ENCODE measurements at regions not wholly inside any gene's neighbourhood (a gene's known extent, or its start where the extent isn't known, plus 50 kb on each side); places are given as distances from the start of the nearest gene placed in this dataset.

- no peak for TF ChIP-seq POLR2A (IDR thresholded peaks at IDR 0.05)
- no peak for TF ChIP-seq CTCF (IDR thresholded peaks at IDR 0.05)
- 17 to 33% methylated on average over 1 of the region's 1 CpG for WGBS, 2 donors
- H3K4me3 ChIP-seq (ENCODE audit: low read depth, poor library complexity, severe bottlenecking): no peak overlapping the region
- intact Hi-C loops (cut with DNase I; ENCODE audit: low total_unique reads): no loop called here
- no peak for DNase-seq (ENCODE audit: low spot score in 2 of 2)
Observed at GRCh38 chr6:160831739-160832138, 129.7 kb downstream of the PLG start.

DNA sequence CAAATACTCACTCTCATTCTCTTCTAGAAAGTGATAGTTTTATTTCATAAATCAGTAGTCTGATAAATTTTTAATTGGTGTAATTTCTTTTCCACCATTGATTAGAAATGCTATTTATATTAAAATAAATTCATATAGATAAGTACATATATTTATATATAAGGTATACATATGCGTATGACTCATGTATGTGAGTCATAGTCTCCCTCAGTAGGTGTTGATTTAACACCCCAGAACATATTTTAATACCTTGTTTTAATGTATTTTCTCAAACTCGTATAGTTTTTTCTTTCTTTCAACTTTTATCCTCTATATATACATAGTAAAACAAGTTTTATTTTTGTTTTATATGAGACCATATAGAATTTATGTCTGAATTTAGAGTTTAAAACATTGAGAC is 130.4 kb downstream of the PLG start:
- no peak overlapping the region for H3K4me3 ChIP-seq (ENCODE audit: low read depth, poor library complexity, severe bottlenecking)
- WGBS, 2 donors: 70% methylated on average over 2 of the region's 2 CpGs
- DNase-seq (ENCODE audit: low spot score in 2 of 2): no peak
- intact Hi-C loops (cut with DNase I; ENCODE audit: low total_unique reads): no loop called here
- no peak for TF ChIP-seq POLR2A (IDR thresholded peaks at IDR 0.05)
- no peak for TF ChIP-seq CTCF (IDR thresholded peaks at IDR 0.05)

DNA sequence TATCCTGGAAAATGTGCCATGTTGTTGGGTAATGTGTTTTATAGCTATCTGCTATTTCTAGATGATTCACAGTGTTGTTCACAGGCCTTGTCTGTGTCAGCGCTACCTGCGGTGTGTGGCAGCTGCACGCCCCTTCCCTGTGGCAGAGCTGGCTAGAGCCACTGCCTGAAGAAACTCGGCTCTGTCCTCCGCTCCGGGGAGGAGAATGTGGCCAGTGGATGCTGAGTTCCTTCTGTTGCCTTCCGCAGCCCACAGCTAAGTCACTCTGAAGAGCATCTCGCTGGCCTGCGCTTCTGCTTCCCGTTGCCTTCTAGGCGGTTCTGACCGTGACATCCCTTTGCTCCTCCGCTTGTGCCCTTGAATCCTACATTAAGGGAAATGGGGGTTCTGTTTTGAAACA is 135.1 kb downstream of the PLG start:
- 84 to 91% methylated on average over 13 of the region's 13 CpGs for WGBS, 2 donors
- H3K4me3 ChIP-seq (ENCODE audit: low read depth, poor library complexity, severe bottlenecking): no peak overlapping the region
- intact Hi-C loops (cut with DNase I; ENCODE audit: low total_unique reads): no loop called here
- TF ChIP-seq POLR2A (IDR thresholded peaks at IDR 0.05): no peak
- TF ChIP-seq CTCF (IDR thresholded peaks at IDR 0.05): no peak
- no peak for DNase-seq (ENCODE audit: low spot score in 2 of 2)

GRCh38 chr6:160851031-160851430 is 140.5 kb upstream of the MAP3K4 start:
- no peak overlapping the region for H3K4me3 ChIP-seq (ENCODE audit: low read depth, poor library complexity, severe bottlenecking)
- no peak for TF ChIP-seq POLR2A (IDR thresholded peaks at IDR 0.05)
- no peak for TF ChIP-seq CTCF (IDR thresholded peaks at IDR 0.05)
- intact Hi-C loops (cut with DNase I; ENCODE audit: low total_unique reads): no loop called here
- DNase-seq (ENCODE audit: low spot score in 2 of 2): no peak
- WGBS, 2 donors: 83 to 84% methylated on average over 5 of the region's 5 CpGs

- DNase-seq (ENCODE audit: low spot score in 2 of 2): no peak
- H3K4me3 ChIP-seq (ENCODE audit: low read depth, poor library complexity, severe bottlenecking): no peak overlapping the region
- TF ChIP-seq POLR2A (IDR thresholded peaks at IDR 0.05): no peak
- no peak for TF ChIP-seq CTCF (IDR thresholded peaks at IDR 0.05)
- 87 to 88% methylated on average over 7 of the region's 7 CpGs for WGBS, 2 donors
- intact Hi-C loops (cut with DNase I; ENCODE audit: low total_unique reads): no loop called here
Observed at GRCh38 chr6:160853946-160854345, 137.6 kb upstream of the MAP3K4 start.

GRCh38 chr6:160858886-160859285 is 132.7 kb upstream of the MAP3K4 start:
- TF ChIP-seq POLR2A (IDR thresholded peaks at IDR 0.05): no peak
- TF ChIP-seq CTCF (IDR thresholded peaks at IDR 0.05): no peak
- intact Hi-C loops (cut with DNase I; ENCODE audit: low total_unique reads): no loop called here
- DNase-seq (ENCODE audit: low spot score in 2 of 2): no peak
- 90 to 94% methylated on average over 3 of the region's 3 CpGs for WGBS, 2 donors
- no peak overlapping the region for H3K4me3 ChIP-seq (ENCODE audit: low read depth, poor library complexity, severe bottlenecking)
